Cardiac fibroblast (primary cell): ENCODE measurements at regions not wholly inside any gene's neighbourhood (a gene's known extent, or its start where the extent isn't known, plus 50 kb on each side); places are given as distances from the start of the nearest gene placed in this dataset.

Source experiments
- DNase-seq, 2 donors: peaks; one replicate each; pipeline versions ENCODE4 v3.0.0 to v3.0.0-alpha.2; 2010; ENCODE audit warnings: low read depth in 2 of 2
- H3K4me3 ChIP-seq, 2 donors: replicated peaks in 1 of 2; 1 replicate in 1 of 2; 2 replicates in 1 of 2; pipeline ENCODE4 v1.5.1; 2011; ENCODE audit warnings: low read depth in 2 of 2, low read length in 2 of 2, mild to moderate bottlenecking in 2 of 2, moderate library complexity in 1 of 2
- CTCF ChIP-seq: IDR thresholded peaks from one replicate; pipeline ENCODE4 v1.5.1; 2011; ENCODE audit warnings: low read depth, mild to moderate bottlenecking, low read length, inconsistent platforms

- TF ChIP-seq CTCF: no peak
- no peak overlapping the region for H3K4me3 ChIP-seq
- no peak for DNase-seq
These were observed 1080.6 kb upstream of the LRRN3 start for GRCh38 chr7:110010359-110010758.

- TF ChIP-seq CTCF: no peak
- DNase-seq: no peak
- no peak overlapping the region for H3K4me3 ChIP-seq
These were observed 1073.5 kb upstream of the LRRN3 start for GRCh38 chr7:110017405-110017804.

- TF ChIP-seq CTCF: no peak
- no peak for DNase-seq
- H3K4me3 ChIP-seq: no peak overlapping the region
These were observed 1063.5 kb upstream of the LRRN3 start for GRCh38 chr7:110027385-110027784.

- DNase-seq: no peak
These were observed 1047.4 kb upstream of the LRRN3 start for GRCh38 chr7:110043519-110043918.

GRCh38 chr7:110050785-110051184 is 1040.1 kb upstream of the LRRN3 start:
- TF ChIP-seq CTCF: no peak
- H3K4me3 ChIP-seq: no peak overlapping the region
- no peak for DNase-seq

More at GRCh38 chr7:110043519-110043918, 1047.4 kb upstream of the LRRN3 start:
- TF ChIP-seq CTCF: no peak
- no peak overlapping the region for H3K4me3 ChIP-seq

GRCh38 chr7:110051372-110051771 is 1039.6 kb upstream of the LRRN3 start:
- no peak overlapping the region for H3K4me3 ChIP-seq
- no peak for DNase-seq
- no peak for TF ChIP-seq CTCF

GRCh38 chr7:110056331-110056730 is 1034.6 kb upstream of the LRRN3 start:
- TF ChIP-seq CTCF: no peak
- no peak for DNase-seq
- no peak overlapping the region for H3K4me3 ChIP-seq
